ENCODE measurements at regions not wholly inside any gene's neighbourhood (a gene's known extent, or its start where the extent isn't known, plus 50 kb on each side); places are given as distances from the start of the nearest gene placed in this dataset.

DNA sequence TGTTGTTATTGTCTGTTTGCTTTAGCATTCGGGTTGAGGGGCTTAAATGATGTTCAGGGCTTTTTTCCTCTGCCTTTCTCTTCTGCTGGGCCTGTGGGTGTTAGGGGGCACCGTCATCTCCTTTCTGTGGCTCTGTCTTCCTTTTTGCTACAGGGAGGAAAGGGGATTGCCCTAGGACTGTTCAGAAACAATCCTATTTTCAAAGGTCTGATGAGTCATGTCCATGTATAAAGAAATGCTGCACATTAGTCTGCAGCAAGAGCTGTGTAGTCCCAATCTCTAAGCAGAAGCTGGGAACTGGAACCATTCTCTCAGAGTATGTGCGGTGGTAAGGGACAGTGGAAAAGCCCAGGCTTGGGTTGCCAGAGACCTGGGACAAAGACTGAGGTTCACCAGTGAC lies 462.3 kb downstream of the OMA1 start:
- Histone ChIP-seq H3K9me3 (no peaks in the 10 kb centered on the region), H3K36me3 (no peaks in the 10 kb centered on the region), H3K4me3 (no peak overlapping the region), H3K27ac (no peak overlapping the region), H3K27me3 (no peaks in the 10 kb centered on the region), H3K4me1 (no peaks in the 10 kb centered on the region)
- TF ChIP-seq POLR2A (IDR thresholded peaks at IDR 0.05): no peak
- TF ChIP-seq CTCF (IDR thresholded peaks at IDR 0.05): no peak
- no peak for TF ChIP-seq POLR2AphosphoS5 (IDR thresholded peaks at IDR 0.05; ENCODE audit: insufficient read depth in 1 of 2, low read depth in 1 of 2)
- intact Hi-C loops (cut with DNase I): no loop called here
- no peak for DNase-seq (ENCODE audit: extremely low spot score in 2 of 2)

DNA sequence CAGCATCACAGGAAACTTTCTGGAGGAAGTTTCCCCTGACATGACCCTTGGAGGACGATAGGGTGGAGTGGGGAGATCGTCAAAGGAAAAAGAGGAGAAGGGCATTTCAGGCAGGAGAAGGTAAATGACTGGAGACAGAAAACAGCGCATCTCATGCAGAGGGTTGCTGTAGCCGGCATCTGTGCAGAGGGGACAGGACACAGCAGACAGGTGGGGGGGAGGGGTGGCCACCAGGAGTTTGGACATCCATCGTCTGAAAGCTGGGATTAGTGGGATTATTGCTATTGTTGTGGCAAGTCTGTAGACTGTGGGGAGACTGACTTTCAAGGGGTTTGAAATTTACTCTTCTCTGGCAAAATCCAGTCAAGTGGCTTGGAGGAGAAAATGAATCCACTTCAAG lies 463.9 kb downstream of the OMA1 start:
- Histone ChIP-seq H3K27me3 (no peaks in the 10 kb centered on the region), H3K4me3 (no peak overlapping the region), H3K4me1 (no peaks in the 10 kb centered on the region), H3K9me3 (no peaks in the 10 kb centered on the region), H3K27ac (no peak overlapping the region), H3K36me3 (no peaks in the 10 kb centered on the region)
- DNase-seq (ENCODE audit: extremely low spot score in 2 of 2): no peak
- intact Hi-C loops (cut with DNase I): no loop called here
- no peak for TF ChIP-seq POLR2AphosphoS5 (IDR thresholded peaks at IDR 0.05; ENCODE audit: insufficient read depth in 1 of 2, low read depth in 1 of 2)
- no peak for TF ChIP-seq CTCF (IDR thresholded peaks at IDR 0.05)
- TF ChIP-seq POLR2A (IDR thresholded peaks at IDR 0.05): no peak

DNA sequence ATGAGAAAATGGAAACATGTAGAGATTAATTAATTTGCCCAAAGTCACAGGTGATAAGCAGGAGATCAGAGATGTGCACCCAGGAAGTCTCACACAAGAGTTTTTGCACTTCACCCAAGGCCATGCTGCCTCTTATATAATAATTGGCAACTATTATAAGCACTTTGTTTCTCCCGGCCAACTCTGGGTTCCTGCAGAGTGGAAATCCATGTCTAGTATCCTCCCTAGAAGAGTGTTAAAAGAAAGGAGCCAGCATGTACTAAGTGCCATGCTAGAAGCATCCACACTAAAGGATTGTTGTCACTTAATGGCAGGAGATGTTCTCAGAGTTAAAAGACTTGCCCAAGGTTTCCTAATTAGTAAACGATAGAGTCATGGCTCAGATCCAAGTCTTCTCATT lies 470.3 kb downstream of the OMA1 start:
- no peaks in the 10 kb centered on the region for H3K36me3 ChIP-seq
- no peak overlapping the region for H3K4me3 ChIP-seq
- H3K4me1 ChIP-seq: no peaks in the 10 kb centered on the region
- no peak for DNase-seq (ENCODE audit: extremely low spot score in 2 of 2)
- no peaks in the 10 kb centered on the region for H3K9me3 ChIP-seq
- TF ChIP-seq CTCF (IDR thresholded peaks at IDR 0.05) (no peak), POLR2A (IDR thresholded peaks at IDR 0.05) (no peak), POLR2AphosphoS5 (IDR thresholded peaks at IDR 0.05; ENCODE audit: insufficient read depth in 1 of 2, low read depth in 1 of 2) (no peak)
- H3K27me3 ChIP-seq: no peaks in the 10 kb centered on the region
- no peak overlapping the region for H3K27ac ChIP-seq
- intact Hi-C loops (cut with DNase I): no loop called here

DNA sequence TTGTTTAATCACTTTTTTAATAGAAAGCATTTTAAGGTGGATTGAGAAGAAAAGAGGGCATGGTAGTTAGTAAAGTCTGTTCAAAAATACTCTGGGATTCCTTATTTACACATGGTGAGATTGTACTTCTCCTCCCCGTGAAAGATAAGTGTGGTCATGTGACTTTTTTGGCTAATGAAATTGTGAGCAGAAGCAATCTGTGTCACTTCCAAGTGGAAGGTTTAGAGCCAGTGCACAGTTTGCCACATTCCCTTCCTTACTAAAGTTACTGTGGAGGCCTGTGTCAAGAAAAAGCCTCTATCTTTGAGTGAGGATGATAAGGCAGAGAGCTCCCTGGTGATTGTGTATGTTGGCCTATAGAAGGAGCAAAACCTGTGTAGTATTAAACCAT lies 471.3 kb downstream of the OMA1 start:
- intact Hi-C loops (cut with DNase I): no loop called here
- H3K4me3 ChIP-seq: no peak overlapping the region
- H3K27ac ChIP-seq: no peak overlapping the region
- TF ChIP-seq POLR2AphosphoS5 (IDR thresholded peaks at IDR 0.05; ENCODE audit: insufficient read depth in 1 of 2, low read depth in 1 of 2) (no peak), POLR2A (IDR thresholded peaks at IDR 0.05) (no peak), CTCF (IDR thresholded peaks at IDR 0.05) (no peak)
- no peaks in the 10 kb centered on the region for H3K9me3 ChIP-seq
- no peaks in the 10 kb centered on the region for H3K4me1 ChIP-seq
- no peaks in the 10 kb centered on the region for H3K36me3 ChIP-seq
- no peaks in the 10 kb centered on the region for H3K27me3 ChIP-seq
- no peak for DNase-seq (ENCODE audit: extremely low spot score in 2 of 2)

DNA sequence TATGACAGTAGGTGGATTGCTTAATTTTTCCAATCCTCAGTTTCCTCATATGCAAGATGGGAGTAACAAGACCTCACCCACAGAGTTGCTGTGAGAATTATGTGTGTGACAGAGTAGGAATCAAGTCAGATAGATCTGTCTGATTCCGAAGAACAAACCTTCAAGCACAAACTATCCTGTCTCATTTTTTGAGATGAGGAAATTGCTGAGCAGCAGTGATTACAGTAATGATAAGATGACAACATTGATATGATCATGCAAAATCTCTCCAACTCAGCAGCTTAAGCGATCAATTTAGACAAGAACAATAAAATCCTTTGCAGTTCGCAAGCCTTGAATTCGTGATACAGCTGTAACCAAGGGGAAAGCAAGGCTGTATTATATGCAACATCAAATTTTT lies 474.1 kb downstream of the OMA1 start:
- Histone ChIP-seq H3K27ac (no peak overlapping the region), H3K9me3 (no peaks in the 10 kb centered on the region), H3K4me1 (no peaks in the 10 kb centered on the region), H3K27me3 (no peaks in the 10 kb centered on the region), H3K4me3 (no peak overlapping the region), H3K36me3 (no peaks in the 10 kb centered on the region)
- no peak for DNase-seq (ENCODE audit: extremely low spot score in 2 of 2)
- TF ChIP-seq CTCF (IDR thresholded peaks at IDR 0.05) (no peak), POLR2AphosphoS5 (IDR thresholded peaks at IDR 0.05; ENCODE audit: insufficient read depth in 1 of 2, low read depth in 1 of 2) (no peak), POLR2A (IDR thresholded peaks at IDR 0.05) (no peak)
- intact Hi-C loops (cut with DNase I): no loop called here

Data from vagina (tissue), 2 donors.